ENCODE measurements at regions not wholly inside any gene's neighbourhood (a gene's known extent, or its start where the extent isn't known, plus 50 kb on each side); places are given as distances from the start of the nearest gene placed in this dataset.

DNA sequence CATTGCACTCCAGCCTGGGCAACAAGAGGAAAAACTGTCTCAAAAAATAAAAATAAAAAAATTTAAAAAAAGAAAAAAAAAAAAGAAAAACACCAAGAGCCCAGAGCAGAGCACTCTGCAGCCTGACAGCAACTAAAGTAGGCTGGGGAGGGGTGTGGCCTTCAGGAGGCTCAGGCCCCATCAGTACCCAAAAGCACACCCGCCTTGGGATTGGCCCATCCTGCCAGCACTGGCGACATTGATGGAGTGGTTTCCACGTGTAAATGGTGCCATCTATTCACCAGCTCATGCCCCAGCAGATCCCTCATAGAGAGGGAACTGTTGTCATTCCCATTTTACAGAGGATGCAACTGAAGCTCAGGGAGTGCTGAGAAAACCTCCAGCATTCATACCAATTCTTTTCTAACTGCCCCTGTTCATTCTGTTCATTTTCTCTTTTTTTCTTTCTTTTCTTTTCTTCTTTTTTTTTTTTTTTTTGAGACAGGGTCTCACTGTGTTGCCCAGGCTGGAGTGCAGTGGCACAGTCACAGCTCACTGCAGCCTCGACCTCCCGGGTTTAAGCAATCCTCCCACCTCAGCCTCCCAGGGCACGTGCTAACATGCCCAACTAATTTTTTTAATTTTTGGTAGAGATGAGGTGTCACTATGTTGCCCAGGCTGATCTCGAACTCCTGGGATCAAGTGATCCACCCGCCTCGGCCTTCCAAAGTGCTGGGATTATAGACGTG lies 89.3 kb downstream of the IRF2BPL start (continued):
- TF ChIP-seq KAT2A (conservative IDR thresholded peaks at IDR 0.05; ENCODE audit: control insufficient read depth, low read depth, low read length): no peak
- no peak for TF ChIP-seq CREB1 (IDR thresholded peaks at IDR 0.05; ENCODE audit: low read depth)
- TF ChIP-seq TARDBP (IDR thresholded peaks at IDR 0.05; ENCODE audit: borderline replicate concordance): no peak
- no peak for TF ChIP-seq YBX1 (IDR thresholded peaks at IDR 0.05)

DNA sequence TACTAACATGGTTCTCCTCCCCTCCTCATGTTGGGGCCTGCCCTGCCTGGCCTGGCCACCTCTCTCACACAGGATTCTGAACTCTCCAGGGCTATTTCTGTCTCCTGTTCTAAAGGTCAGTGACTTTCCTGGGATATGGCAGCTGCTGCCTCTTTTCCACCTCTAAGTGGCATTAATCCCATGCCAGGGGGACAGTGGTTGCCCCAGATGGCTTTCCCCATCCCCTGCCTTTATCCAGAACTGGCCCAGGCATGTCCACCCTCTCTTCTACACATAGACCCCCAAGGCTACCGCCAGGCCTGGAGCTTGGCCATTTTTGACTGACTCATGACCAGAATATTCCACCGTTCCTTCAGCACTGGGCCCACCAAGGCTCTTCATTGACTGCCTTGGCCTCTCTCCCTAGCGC lies 90.4 kb downstream of the IRF2BPL start:
- FAIRE-seq: no peak
- TF ChIP-seq ESRRA (IDR thresholded peaks at IDR 0.05; ENCODE audit: low read length): no peak
- no peak for TF ChIP-seq SMAD1 (IDR thresholded peaks at IDR 0.05; ENCODE audit: low read depth, partially characterized antibody)
- no peak for TF ChIP-seq HDAC6 (IDR thresholded peaks at IDR 0.05; ENCODE audit: unreplicated experiment)
- no peak for TF ChIP-seq IKZF2 (IDR thresholded peaks at IDR 0.05)
- no peak for TF ChIP-seq TCF7 (IDR thresholded peaks at IDR 0.05; ENCODE audit: borderline replicate concordance)
- no peak for TF ChIP-seq BMI1 (IDR thresholded peaks at IDR 0.05; ENCODE audit: borderline replicate concordance)
- TF ChIP-seq, protein P1, sequence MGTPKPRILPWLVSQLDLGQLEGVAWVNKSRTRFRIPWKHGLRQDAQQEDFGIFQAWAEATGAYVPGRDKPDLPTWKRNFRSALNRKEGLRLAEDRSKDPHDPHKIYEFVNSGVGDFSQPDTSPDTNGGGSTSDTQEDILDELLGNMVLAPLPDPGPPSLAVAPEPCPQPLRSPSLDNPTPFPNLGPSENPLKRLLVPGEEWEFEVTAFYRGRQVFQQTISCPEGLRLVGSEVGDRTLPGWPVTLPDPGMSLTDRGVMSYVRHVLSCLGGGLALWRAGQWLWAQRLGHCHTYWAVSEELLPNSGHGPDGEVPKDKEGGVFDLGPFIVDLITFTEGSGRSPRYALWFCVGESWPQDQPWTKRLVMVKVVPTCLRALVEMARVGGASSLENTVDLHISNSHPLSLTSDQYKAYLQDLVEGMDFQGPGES (IDR thresholded peaks at IDR 0.05): no peak
- TF ChIP-seq KAT2A (conservative IDR thresholded peaks at IDR 0.05; ENCODE audit: control insufficient read depth, low read depth, low read length): no peak
- TF ChIP-seq CBX5 (IDR thresholded peaks at IDR 0.05; ENCODE audit: low read depth): no peak
- no peak for TF ChIP-seq RFX5 (IDR thresholded peaks at IDR 0.05; ENCODE audit: low read depth, low read length)
- TF ChIP-seq ETV6 (conservative IDR thresholded peaks at IDR 0.05 in 1 of 2, IDR thresholded peaks at IDR 0.05 in 1 of 2; ENCODE audit: borderline replicate concordance in 1 of 2, low read depth in 1 of 2): no peak
- no peak for TF ChIP-seq ATF3 (IDR thresholded peaks at IDR 0.05; ENCODE audit: borderline replicate concordance, extremely low read depth, low read depth, low read length)
- TF ChIP-seq, protein P2, sequence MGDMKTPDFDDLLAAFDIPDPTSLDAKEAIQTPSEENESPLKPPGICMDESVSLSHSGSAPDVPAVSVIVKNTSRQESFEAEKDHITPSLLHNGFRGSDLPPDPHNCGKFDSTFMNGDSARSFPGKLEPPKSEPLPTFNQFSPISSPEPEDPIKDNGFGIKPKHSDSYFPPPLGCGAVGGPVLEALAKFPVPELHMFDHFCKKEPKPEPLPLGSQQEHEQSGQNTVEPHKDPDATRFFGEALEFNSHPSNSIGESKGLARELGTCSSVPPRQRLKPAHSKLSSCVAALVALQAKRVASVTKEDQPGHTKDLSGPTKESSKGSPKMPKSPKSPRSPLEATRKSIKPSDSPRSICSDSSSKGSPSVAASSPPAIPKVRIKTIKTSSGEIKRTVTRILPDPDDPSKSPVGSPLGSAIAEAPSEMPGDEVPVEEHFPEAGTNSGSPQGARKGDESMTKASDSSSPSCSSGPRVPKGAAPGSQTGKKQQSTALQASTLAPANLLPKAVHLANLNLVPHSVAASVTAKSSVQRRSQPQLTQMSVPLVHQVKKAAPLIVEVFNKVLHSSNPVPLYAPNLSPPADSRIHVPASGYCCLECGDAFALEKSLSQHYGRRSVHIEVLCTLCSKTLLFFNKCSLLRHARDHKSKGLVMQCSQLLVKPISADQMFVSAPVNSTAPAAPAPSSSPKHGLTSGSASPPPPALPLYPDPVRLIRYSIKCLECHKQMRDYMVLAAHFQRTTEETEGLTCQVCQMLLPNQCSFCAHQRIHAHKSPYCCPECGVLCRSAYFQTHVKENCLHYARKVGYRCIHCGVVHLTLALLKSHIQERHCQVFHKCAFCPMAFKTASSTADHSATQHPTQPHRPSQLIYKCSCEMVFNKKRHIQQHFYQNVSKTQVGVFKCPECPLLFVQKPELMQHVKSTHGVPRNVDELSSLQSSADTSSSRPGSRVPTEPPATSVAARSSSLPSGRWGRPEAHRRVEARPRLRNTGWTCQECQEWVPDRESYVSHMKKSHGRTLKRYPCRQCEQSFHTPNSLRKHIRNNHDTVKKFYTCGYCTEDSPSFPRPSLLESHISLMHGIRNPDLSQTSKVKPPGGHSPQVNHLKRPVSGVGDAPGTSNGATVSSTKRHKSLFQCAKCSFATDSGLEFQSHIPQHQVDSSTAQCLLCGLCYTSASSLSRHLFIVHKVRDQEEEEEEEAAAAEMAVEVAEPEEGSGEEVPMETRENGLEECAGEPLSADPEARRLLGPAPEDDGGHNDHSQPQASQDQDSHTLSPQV (IDR thresholded peaks at IDR 0.05): no peak
- no peak for TF ChIP-seq TARDBP (IDR thresholded peaks at IDR 0.05; ENCODE audit: borderline replicate concordance)

More for the DNA sequence above, 90.4 kb downstream of the IRF2BPL start:
- no peak for DNase-seq (ENCODE audit: low read depth, low spot score)
- intact Hi-C loops (cut with micrococcal nuclease; ENCODE audit: unreplicated experiment) (no loop called here), in situ Hi-C loops (cut with MboI) (no loop called here)
- BruUV-seq (replicated peaks): no TSS peak
- Histone ChIP-seq H3K27ac (ENCODE audit: control insufficient read depth, insufficient read depth) (no peak overlapping the region), H2AFZ (ENCODE audit: control insufficient read depth, low read depth, low read length) (no peak overlapping the region), H3K79me2 (ENCODE audit: control insufficient read depth, insufficient read depth, low read length) (no peaks in the 10 kb centered on the region), H3K27me3 (replicated peaks in 1 of 2; ENCODE audit: control insufficient read depth in 2 of 2, insufficient read depth in 2 of 2, low read length in 1 of 2) (no peaks in the 10 kb centered on the region), H3K36me3 (ENCODE audit: control insufficient read depth in 2 of 2, insufficient read depth in 2 of 2, low read length in 1 of 2) (no peaks in the 10 kb centered on the region), H3K9me3 (replicated peaks; ENCODE audit: control insufficient read depth, insufficient read depth, low read length) (no peaks in the 10 kb centered on the region), H4K20me1 (ENCODE audit: control insufficient read depth, insufficient read depth) (no peaks in the 10 kb centered on the region), H3K4me2 (ENCODE audit: control insufficient read depth, insufficient read depth) (no peak overlapping the region), H3K4me1 (ENCODE audit: control insufficient read depth, insufficient read depth, low read length) (peaks cover 9% of the 10 kb centered on the region), H3K9ac (ENCODE audit: control insufficient read depth, insufficient read depth, low read length) (no peak overlapping the region), H3K4me3 (no peak overlapping the region)
- WGBS (ENCODE audit: insufficient coverage, insufficient replicate concordance, low lambda C conversion rate, missing lambda C conversion rate): 93% methylated on average over 3 of the region's 3 CpGs
- no peak for ATAC-seq
- POLR2A ChIA-PET: interaction anchor here (2.0 kb wide), 1 partner anchor 8 kb away, joined by 4 read pairs; no protein-coding TSS in a partner anchor
- SMC1A ChIA-PET (ENCODE audit: uncharacterized antibody, unreplicated experiment): no interaction called here
- CTCF ChIA-PET: interaction anchor here (1.1 kb wide), 1 partner anchor 126 kb away, joined by 3 read pairs; no protein-coding TSS in a partner anchor
- RAD21 ChIA-PET (ENCODE audit: unreplicated experiment): no interaction called here

All from GM12878 (cell line).